AG09319 (cell line): ENCODE measurements at regions not wholly inside any gene's neighbourhood (a gene's known extent, or its start where the extent isn't known, plus 50 kb on each side); places are given as distances from the start of the nearest gene placed in this dataset.

Experiments
- DNase-seq: peaks from one replicate; pipeline ENCODE4 v3.0.0-alpha.2; 2010; ENCODE audit warnings: low read depth; ENCODE audit errors: extremely low read depth
- TF ChIP-seq, protein P1 (sequence below): IDR thresholded peaks from 2 replicates; pipeline ENCODE4 v1.5.1; 2011; ENCODE audit warnings: low read depth, mild to moderate bottlenecking, inconsistent platforms, low read length, moderate library complexity

DNA sequence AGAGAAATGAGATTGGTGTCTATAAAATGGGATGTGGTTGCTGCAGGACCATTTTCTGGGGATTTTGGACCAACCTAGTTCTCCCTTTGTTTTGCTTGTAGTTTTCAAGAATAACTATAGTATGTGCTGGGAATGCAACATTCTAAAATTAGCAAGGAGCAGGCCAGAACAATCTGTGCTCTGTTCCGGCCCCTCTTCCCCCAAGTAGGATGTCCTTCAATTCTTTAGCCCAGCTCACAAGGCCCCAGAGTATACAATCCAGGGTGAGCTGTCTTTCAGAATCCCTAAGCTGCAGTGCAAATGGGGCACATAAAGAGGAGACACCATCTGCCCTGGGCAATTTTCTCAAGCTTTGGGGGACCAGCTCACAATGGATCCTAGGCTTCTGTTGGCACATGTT lies 809.1 kb downstream of the TNS3 start:
- TF ChIP-seq, protein P1, sequence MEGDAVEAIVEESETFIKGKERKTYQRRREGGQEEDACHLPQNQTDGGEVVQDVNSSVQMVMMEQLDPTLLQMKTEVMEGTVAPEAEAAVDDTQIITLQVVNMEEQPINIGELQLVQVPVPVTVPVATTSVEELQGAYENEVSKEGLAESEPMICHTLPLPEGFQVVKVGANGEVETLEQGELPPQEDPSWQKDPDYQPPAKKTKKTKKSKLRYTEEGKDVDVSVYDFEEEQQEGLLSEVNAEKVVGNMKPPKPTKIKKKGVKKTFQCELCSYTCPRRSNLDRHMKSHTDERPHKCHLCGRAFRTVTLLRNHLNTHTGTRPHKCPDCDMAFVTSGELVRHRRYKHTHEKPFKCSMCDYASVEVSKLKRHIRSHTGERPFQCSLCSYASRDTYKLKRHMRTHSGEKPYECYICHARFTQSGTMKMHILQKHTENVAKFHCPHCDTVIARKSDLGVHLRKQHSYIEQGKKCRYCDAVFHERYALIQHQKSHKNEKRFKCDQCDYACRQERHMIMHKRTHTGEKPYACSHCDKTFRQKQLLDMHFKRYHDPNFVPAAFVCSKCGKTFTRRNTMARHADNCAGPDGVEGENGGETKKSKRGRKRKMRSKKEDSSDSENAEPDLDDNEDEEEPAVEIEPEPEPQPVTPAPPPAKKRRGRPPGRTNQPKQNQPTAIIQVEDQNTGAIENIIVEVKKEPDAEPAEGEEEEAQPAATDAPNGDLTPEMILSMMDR = no peak
- no peak for DNase-seq

DNA sequence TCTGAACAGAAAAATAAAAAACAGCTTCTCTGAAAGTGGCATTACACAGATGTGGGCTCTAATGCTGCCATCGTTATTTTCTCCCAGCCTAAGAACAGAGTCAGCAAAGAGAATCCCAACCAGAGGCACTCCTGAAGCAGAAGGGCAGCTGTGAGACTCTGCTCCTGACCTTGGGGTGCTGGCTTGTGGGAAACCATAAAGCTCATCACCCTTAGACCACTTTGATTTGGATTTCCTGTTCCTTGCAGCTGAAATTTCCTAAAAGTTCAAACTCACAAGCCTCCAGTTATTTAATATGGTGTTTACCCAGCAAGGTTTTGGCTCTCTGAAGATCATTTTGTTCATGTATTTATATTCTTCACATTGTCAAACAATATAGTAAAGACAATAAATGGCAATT lies 814.8 kb downstream of the TNS3 start:
- DNase-seq = no peak
- TF ChIP-seq, protein P1 = no peak

DNA sequence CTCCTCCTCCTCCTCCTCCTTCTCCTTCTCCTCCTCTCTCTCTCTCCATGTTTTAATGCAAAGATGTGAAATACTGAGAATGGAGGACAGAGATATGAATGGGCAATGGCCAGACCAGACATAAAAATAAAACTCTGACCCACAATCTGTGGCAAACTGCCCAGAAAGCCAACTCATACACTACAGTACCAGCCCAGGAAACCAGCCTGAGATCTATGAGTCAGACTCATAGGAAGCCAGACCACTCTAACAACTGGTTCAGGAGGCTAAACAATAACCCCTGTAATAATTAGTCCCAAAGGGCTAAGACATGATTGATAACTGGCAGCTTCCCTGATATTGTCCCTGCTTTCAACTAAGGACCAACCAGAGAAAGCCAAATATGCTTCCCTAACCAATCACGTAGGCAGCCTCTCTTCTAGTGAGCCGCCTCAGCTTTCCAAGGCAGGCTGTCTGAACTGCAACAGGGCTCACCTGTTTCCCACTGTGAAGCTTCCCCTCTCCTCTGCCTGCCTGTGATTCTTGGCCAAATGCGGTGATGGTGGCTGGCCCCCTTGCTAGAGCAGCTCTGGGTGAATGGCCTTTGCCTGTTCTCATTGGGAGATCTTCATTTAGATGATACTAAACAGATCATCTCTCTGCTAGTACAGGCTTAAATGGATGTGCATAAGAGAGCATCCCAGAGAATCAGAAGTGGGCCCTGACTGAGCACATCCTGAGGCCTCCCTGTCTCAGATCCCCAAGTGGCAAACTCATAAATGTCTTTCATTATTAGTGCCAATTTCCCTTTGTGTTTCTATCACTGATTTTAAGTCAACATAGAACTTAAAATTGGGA lies 817.6 kb downstream of the TNS3 start:
- TF ChIP-seq, protein P1 = no peak
- peak; percentile 82 for DNase-seq

DNA sequence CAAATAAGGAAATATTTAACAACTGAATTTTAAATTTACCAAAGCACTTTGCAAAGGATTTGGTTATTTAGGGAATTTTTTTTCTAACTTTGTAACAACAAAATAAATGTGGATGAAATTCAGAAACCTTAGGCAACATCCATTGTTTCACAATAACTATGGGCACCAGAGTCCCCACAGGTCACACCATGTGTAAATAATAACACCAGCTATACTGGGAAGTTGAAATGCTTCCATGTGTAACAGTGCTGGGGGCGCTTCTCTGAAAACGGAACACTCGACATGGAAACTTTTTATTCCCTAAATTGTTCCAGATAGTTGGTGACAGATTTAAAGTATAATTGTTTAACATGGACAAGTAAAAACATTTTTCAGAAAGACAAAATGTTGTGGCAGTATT lies 818.6 kb downstream of the TNS3 start:
- TF ChIP-seq, protein P1 = no peak
- DNase-seq = no peak

DNA sequence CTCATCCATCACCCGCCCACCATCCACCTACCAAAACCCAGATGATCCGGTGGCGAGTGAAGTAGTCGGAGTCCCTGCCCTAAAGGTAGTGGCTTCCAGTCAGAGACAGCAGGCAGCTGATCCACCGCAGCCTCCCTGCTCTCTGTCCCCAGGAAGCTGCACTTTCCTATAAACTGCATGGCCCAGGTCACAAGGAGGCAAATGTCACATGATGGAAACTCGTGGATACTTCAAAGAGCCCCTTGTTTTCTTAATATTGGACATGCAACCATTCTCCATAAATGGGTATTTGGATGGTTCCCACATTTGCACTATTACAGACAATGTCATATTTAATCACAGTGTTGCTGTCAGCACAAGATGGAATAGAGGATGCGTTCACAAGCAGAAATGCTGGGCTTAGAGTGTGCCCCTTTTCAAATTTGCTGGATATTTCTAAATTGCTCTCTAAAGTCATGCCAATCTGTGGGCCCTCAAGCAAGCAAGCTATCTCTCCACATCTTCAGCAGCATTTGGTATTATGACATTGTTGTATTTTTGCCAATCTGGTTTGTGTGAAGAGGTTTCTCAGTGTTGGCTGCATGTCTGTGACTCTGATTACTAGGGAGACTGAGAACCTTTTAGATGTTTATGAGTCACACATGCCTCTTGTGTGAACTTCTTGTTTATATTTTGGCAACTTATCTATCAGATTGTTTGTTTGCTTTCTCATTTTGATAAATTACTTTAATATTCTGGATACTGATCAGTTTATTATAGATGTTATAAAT lies 822.0 kb downstream of the TNS3 start:
- TF ChIP-seq, protein P1 = no peak

DNA sequence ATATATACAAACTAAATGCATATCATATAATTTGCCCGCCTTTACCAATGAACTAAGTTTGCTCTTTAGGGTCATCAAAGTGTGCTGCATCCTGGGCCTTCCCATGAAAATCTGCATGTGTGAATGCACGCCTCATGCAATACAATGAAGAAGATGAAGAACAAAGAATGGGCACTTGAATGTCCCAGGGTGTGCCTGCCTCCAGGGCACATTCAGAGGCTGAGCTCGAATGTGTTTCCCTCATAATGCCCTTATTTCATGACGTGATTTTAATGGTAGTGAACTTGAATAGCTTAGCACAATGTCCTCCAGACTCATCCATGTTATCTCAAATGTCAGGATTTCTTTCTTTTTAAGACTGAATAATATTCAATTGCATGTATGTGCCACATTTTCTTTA lies 824.9 kb downstream of the TNS3 start:
- TF ChIP-seq, protein P1 = no peak
- no peak for DNase-seq

More for the DNA sequence above, 822.0 kb downstream of the TNS3 start:
- peak; percentile 37 for DNase-seq

DNA sequence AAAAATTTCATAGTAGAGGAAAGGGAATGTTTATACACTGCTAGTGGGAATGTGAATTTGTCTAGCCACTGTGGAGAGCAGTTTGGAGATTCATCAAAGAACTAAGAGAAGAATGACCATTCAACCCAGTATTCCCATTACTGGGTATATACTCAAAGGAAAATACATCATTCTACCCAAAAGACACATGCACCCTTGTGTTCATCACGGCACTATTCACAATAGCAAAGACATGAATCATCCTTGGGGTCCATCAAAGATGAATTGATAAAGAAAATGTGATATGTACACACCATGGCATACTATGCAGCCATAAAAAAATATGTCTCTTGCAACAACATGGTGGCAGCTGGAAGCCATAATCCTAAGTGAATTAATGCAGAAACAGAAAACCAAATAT lies 825.7 kb downstream of the TNS3 start:
- TF ChIP-seq, protein P1 = no peak

More for the DNA sequence above, 825.7 kb downstream of the TNS3 start:
- no peak for DNase-seq
